Frontal cortex (tissue), 3 donors: ENCODE measurements at regions not wholly inside any gene's neighbourhood (a gene's known extent, or its start where the extent isn't known, plus 50 kb on each side); places are given as distances from the start of the nearest gene placed in this dataset.
A peak's percentile ranks its signal among the peaks of the same experiment; 100 is the strongest.
"Not testable (repeated sequence)": the region's sequence is repeated elsewhere in the genome, so short reads cannot be mapped to it uniquely, and the experiment has no call there.

Experiments used
- DNase-seq, 2 donors: peaks; one replicate each; pipeline ENCODE4 v3.0.0; 2012; ENCODE audit warnings: low spot score in 2 of 2
- FAIRE-seq: peaks from 2 replicates; lab custom pipeline; 2012; peaks lifted over from hg19 to GRCh38; lab: Jason Lieb, UNC
- donor health status: control.
- donor health status: control.
- donor health status: control.

GRCh38 chr18:6520901-6521300 is 106.2 kb upstream of the L3MBTL4 start:
- FAIRE-seq (no peak), DNase-seq (no peak)

GRCh38 chr18:6521803-6522418 is 107.2 kb upstream of the L3MBTL4 start:
- FAIRE-seq (no peak), DNase-seq (no peak)

- FAIRE-seq (no peak), DNase-seq (no peak)
Observed at GRCh38 chr18:6525604-6526003, 110.9 kb upstream of the L3MBTL4 start.

- no peak for DNase-seq
- no peak for FAIRE-seq
Observed at GRCh38 chr18:6537475-6537874, 122.8 kb upstream of the L3MBTL4 start.

GRCh38 chr18:6541131-6541679 is 126.5 kb upstream of the L3MBTL4 start:
- FAIRE-seq, DNase-seq: not testable (repeated sequence)

GRCh38 chr18:6542296-6542695 is 127.6 kb upstream of the L3MBTL4 start:
- DNase-seq, result no peak
- no peak for FAIRE-seq

GRCh38 chr18:6543330-6543908 is 128.7 kb upstream of the L3MBTL4 start:
- FAIRE-seq (peak; percentile 53), DNase-seq (peak; percentile 4 to 29)

- DNase-seq (no peak), FAIRE-seq (no peak)
Observed at GRCh38 chr18:6546229-6546628, 131.5 kb upstream of the L3MBTL4 start.

GRCh38 chr18:6547476-6547875 is 132.8 kb upstream of the L3MBTL4 start:
- FAIRE-seq (no peak), DNase-seq (no peak)

- DNase-seq (no peak), FAIRE-seq (no peak)
Observed at GRCh38 chr18:6553234-6553900, 138.7 kb upstream of the L3MBTL4 start.

GRCh38 chr18:6557057-6557769 is 142.5 kb upstream of the L3MBTL4 start:
- no peak for FAIRE-seq
- DNase-seq, result no peak

GRCh38 chr18:6557770-6558248 is 143.1 kb upstream of the L3MBTL4 start:
- no peak for DNase-seq
- no peak for FAIRE-seq

- no peak for FAIRE-seq
- no peak for DNase-seq
Observed at GRCh38 chr18:6558446-6559156, 143.9 kb upstream of the L3MBTL4 start.

- FAIRE-seq (no peak), DNase-seq (no peak)
Observed at GRCh38 chr18:6559296-6559695, 144.6 kb upstream of the L3MBTL4 start.

- no peak for DNase-seq
- no peak for FAIRE-seq
Observed at GRCh38 chr18:6561016-6561415, 146.3 kb upstream of the L3MBTL4 start.

- no peak for FAIRE-seq
Observed at GRCh38 chr18:6561420-6561861, 146.7 kb upstream of the L3MBTL4 start.

GRCh38 chr18:6561862-6562291 is 147.2 kb upstream of the L3MBTL4 start:
- DNase-seq, result no peak
- FAIRE-seq, result no peak

More at GRCh38 chr18:6561420-6561861, 146.7 kb upstream of the L3MBTL4 start:
- DNase-seq, result no peak

- DNase-seq (no peak), FAIRE-seq (no peak)
Observed at GRCh38 chr18:6563896-6564295, 149.2 kb upstream of the L3MBTL4 start.

- FAIRE-seq (no peak), DNase-seq (no peak)
Observed at GRCh38 chr18:6564950-6565814, 150.5 kb upstream of the L3MBTL4 start.
